GM21529 (cell line): ENCODE measurements at regions not wholly inside any gene's neighbourhood (a gene's known extent, or its start where the extent isn't known, plus 50 kb on each side); places are given as distances from the start of the nearest gene placed in this dataset.
"Not testable (repeated sequence)": the region's sequence is repeated elsewhere in the genome, so short reads cannot be mapped to it uniquely, and the experiment has no call there.

Experiments
- ATAC-seq: cut with Tn5 transposase; IDR thresholded peaks from one replicate; pipeline ENCODE4 v1.9.1; 2021; ENCODE audit not compliant: unreplicated experiment

- ATAC-seq, result no peak
Observed at GRCh38 chr14:22358726-22359125, 230.3 kb downstream of the DAD1 start.

- ATAC-seq, result not testable (repeated sequence)
Observed at GRCh38 chr14:22349281-22349680, 239.7 kb downstream of the DAD1 start.

- ATAC-seq, result no peak
Observed at GRCh38 chr14:22344673-22345072, 244.4 kb downstream of the DAD1 start.

- not testable (repeated sequence) for ATAC-seq
Observed at GRCh38 chr14:22344209-22344608, 244.8 kb downstream of the DAD1 start.

GRCh38 chr14:22341049-22341448 lies 248.0 kb downstream of the DAD1 start:
- no peak for ATAC-seq

GRCh38 chr14:22338917-22339715 lies 249.9 kb downstream of the DAD1 start:
- ATAC-seq, result no peak

- ATAC-seq, result no peak
Observed at GRCh38 chr14:22338381-22338780, 250.6 kb downstream of the DAD1 start.

GRCh38 chr14:22337938-22338337 lies 251.1 kb downstream of the DAD1 start:
- no peak for ATAC-seq

GRCh38 chr14:22337521-22337920 lies 251.5 kb downstream of the DAD1 start:
- ATAC-seq, result no peak

GRCh38 chr14:22336031-22336430 lies 253.0 kb downstream of the DAD1 start:
- no peak for ATAC-seq

GRCh38 chr14:22334627-22335026 lies 254.4 kb downstream of the DAD1 start:
- ATAC-seq, result no peak

GRCh38 chr14:22334275-22334577 lies 254.8 kb downstream of the DAD1 start:
- no peak for ATAC-seq

GRCh38 chr14:22333422-22334274 lies 255.4 kb downstream of the DAD1 start:
- ATAC-seq, result no peak

GRCh38 chr14:22332686-22333421 lies 256.2 kb downstream of the DAD1 start:
- no peak for ATAC-seq

- no peak for ATAC-seq
Observed at GRCh38 chr14:22329371-22329770, 259.7 kb downstream of the DAD1 start.

- no peak for ATAC-seq
Observed at GRCh38 chr14:22325676-22326400, 263.2 kb downstream of the DAD1 start.

- no peak for ATAC-seq
Observed at GRCh38 chr14:22320362-22320750, 268.7 kb downstream of the DAD1 start.

- ATAC-seq, result no peak
Observed at GRCh38 chr14:22319526-22320361, 269.3 kb downstream of the DAD1 start.

- no peak for ATAC-seq
Observed at GRCh38 chr14:22318951-22319350, 270.1 kb downstream of the DAD1 start.

GRCh38 chr14:22316473-22316872 lies 272.6 kb downstream of the DAD1 start:
- no peak for ATAC-seq
